Activated CD4-positive, alpha-beta memory T cell treated with anti-CD3 and anti-CD28 coated beads, Interleukin-2, amount 10 ng/mL, durations not matched to agents 7 days and 5 days (primary cell): ENCODE measurements at regions not wholly inside any gene's neighbourhood (a gene's known extent, or its start where the extent isn't known, plus 50 kb on each side); places are given as distances from the start of the nearest gene placed in this dataset.
"Not testable (repeated sequence)": the region's sequence is repeated elsewhere in the genome, so short reads cannot be mapped to it uniquely, and the experiment has no call there.

Experiments used
- CTCF ChIA-PET: fragments of 350-600 bp; sonication (Branson Sonifier 250); formaldehyde crosslinking; loops from one replicate; lab custom pipeline; 2021; ENCODE audit warnings: antibody characterized with exemption, inconsistent platforms; lab: Charles Lee
- POLR2A ChIA-PET: fragments of 350-600 bp; sonication (Branson Sonifier 250); formaldehyde crosslinking; loops from one replicate; lab custom pipeline; 2021; ENCODE audit warnings: antibody characterized with exemption; lab: Charles Lee
- DNase-seq: peaks from one replicate; pipeline ENCODE4 v3.0.0-alpha.2; 2020
- H3K27ac Mint-ChIP-seq: one replicate; pipeline ENCODE4 v1.8.0; 2021; ENCODE audit warnings: mild to moderate bottlenecking, mixed read lengths
- H3K27me3 Mint-ChIP-seq: one replicate; pipeline ENCODE4 v1.8.0; 2021; ENCODE audit warnings: mixed read lengths
- H3K36me3 Mint-ChIP-seq: one replicate; pipeline ENCODE4 v1.8.0; 2021; ENCODE audit warnings: low read depth, mixed read lengths
- H3K4me1 Mint-ChIP-seq: one replicate; pipeline ENCODE4 v1.8.0; 2021; ENCODE audit warnings: mixed read lengths
- H3K4me3 Mint-ChIP-seq: one replicate; pipeline ENCODE4 v1.8.0; 2021; ENCODE audit warnings: mild to moderate bottlenecking, mixed read lengths
- H3K9me3 Mint-ChIP-seq: one replicate; pipeline ENCODE4 v1.8.0; 2021; ENCODE audit warnings: mixed read lengths

DNA sequence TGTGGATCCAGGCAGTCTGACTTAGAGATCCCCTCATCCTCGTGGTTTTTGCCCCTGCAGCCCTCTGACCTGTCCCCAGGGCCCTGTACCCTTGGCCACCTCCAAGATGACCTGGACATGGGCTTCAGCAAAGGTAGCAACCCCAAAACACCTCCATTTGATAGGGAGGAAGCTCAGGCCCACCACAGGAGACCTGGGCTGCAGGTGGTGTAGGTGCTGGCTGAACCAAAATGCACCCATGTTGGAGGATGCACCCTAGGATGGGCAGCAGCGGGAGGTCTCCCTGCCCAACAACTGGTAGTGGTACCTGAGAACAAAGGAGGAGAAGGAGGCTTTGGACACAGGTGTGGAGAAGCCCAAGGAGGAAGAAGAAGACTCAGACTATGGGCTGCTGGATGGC is 188.7 kb downstream of the ZNF716 start:
- Mint-ChIP-seq H3K36me3 (no peaks in the 10 kb centered on the region), H3K4me1 (no peaks in the 10 kb centered on the region), H3K9me3 (peaks cover 3% of the 10 kb centered on the region), H3K27me3 (no peaks in the 10 kb centered on the region), H3K4me3 (no peak overlapping the region), H3K27ac (no peak overlapping the region)
- DNase-seq = no peak
- CTCF ChIA-PET = no interaction called here
- POLR2A ChIA-PET = no interaction called here

DNA sequence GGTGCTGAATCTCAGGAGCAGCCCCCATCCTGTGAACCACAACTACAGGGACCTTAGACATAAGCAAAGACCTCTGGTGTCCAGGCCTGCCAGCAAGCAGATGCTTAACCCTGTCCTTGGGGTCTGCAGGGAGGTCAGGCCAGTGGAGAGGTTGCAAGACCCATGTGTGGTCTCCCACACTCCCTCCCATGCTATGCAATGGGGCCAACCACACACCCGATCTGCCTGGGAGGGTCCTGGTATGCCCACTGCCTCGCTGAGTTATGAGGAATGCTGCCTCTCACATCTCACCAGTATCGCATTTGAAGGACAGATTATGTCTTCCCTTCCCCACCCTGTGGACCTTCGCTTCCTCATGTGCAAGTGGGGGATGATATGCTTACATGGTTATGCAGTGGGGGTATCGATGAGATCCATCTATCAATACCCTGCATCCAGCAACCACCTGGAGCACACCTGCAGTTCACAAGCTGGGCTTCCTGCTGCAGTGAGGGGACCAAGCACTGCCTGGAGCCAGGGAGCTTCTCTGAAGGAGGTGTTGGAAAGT is 191.6 kb downstream of the ZNF716 start:
- Mint-ChIP-seq H3K9me3 (peaks cover 7% of the 10 kb centered on the region), H3K27me3 (no peaks in the 10 kb centered on the region), H3K4me3 (no peak overlapping the region), H3K4me1 (no peaks in the 10 kb centered on the region), H3K36me3 (peaks cover 2% of the 10 kb centered on the region), H3K27ac (no peak overlapping the region)
- POLR2A ChIA-PET = no interaction called here
- DNase-seq = no peak
- CTCF ChIA-PET = no interaction called here

DNA sequence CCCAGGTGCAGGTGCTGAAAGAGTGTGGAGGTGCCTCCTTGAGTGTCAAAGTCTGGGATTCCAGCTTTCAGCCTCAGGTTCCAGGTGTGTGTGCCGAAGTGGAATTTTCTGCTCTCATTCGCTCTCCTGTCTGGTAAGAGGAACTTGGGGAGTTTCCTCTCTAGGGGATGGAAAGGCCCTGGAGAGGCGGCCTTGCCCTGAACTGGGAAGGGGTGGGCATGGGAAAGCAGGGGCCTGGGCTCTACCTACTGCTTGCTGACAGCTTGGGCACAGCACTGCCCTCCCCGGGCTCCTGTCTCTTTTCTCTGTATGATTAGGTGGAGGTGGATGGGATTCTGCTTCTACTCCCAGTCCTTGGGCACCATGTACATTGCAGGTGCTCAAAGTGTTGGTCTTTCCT is 192.8 kb downstream of the ZNF716 start:
- Mint-ChIP-seq H3K27me3 (no peaks in the 10 kb centered on the region), H3K4me3 (no peak overlapping the region), H3K9me3 (peaks cover 8% of the 10 kb centered on the region), H3K36me3 (peaks cover 2% of the 10 kb centered on the region), H3K27ac (no peak overlapping the region), H3K4me1 (no peaks in the 10 kb centered on the region)
- POLR2A ChIA-PET = no interaction called here
- CTCF ChIA-PET = no interaction called here
- no peak for DNase-seq

DNA sequence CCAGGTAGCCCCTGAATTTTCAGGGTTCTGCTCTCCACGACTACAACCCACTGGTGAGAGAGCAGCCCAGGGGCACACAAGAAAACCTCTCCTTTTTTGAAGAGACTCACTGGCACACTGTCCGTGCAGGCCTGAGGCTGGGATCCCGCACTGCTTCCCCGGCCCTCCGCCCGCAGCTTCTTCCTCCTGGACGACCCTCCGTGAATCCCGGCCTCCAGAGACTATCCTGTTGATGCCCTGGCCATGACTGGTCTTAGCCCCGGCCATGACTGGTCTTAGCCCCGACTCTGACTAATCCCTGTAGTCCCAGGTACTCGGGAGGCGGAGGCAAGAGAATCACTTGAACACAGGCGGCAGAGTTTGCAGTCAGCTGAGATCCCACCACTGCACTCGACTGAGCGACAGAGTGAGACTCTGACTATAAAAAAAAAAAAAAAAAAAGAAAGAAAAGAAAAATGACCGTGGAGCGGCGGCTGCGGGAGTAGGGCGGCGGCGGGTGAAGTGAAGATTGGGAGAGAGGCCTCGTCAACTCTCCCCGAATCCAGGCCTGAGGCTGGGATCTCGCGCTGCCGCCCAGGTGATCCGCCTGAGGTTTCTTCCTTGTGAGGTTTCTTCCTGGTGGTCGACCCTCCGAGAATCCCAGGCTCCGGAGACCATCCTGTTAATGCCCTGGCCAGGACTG is 196.4 kb downstream of the ZNF716 start:
- Mint-ChIP-seq H3K4me3 (no peak overlapping the region), H3K27ac (no peak overlapping the region), H3K9me3 (peaks cover 32% of the 10 kb centered on the region), H3K27me3 (no peaks in the 10 kb centered on the region), H3K4me1 (no peaks in the 10 kb centered on the region), H3K36me3 (peaks cover 6% of the 10 kb centered on the region)
- POLR2A ChIA-PET = no interaction called here
- CTCF ChIA-PET = no interaction called here
- no peak for DNase-seq

DNA sequence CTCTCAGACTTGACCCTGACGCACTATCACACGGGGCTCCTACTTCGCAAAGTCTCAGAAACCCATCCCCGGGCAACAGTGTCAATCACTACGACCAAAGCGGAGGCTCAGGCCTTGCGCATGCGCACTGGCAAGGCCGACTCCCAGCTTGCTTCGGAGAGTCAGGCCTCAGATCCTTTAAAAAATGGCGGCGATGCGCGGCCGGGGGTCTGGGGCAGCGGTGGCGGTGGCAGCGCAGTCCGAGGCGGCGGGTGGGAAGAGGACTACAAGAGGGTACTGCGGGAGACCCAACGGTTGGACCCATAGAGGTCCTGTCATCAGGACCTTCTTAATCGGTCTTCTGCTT is 196.9 kb downstream of the ZNF716 start:
- ChIA-PET POLR2A (no interaction called here), CTCF (no interaction called here)
- Mint-ChIP-seq H3K27me3 (no peaks in the 10 kb centered on the region), H3K4me1 (no peaks in the 10 kb centered on the region), H3K9me3 (peaks cover 34% of the 10 kb centered on the region), H3K36me3 (peaks cover 6% of the 10 kb centered on the region), H3K27ac (no peak overlapping the region), H3K4me3 (no peak overlapping the region)
- DNase-seq = no peak

DNA sequence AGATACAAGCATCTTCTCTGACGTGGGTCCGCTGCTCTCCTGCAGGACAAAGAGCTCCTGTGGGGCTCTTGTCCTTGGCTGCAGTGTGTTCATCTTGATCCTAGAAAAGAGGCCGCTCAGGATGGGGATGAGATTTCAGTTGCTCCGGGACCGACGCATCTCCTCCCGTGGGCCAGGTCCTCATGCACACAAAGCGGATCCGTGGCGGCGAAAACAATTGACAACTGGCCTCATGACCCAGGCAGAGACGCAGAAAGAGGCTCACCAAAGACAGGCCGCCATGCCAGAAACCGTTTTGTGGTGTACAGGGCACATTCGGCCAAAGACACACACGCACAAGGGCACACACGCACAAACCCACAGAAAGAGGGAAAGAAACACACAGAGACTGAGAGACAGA is 200.4 kb downstream of the ZNF716 start:
- POLR2A ChIA-PET, DNase-seq, CTCF ChIA-PET, H3K27me3 Mint-ChIP-seq, H3K36me3 Mint-ChIP-seq, H3K4me3 Mint-ChIP-seq, H3K4me1 Mint-ChIP-seq, H3K27ac Mint-ChIP-seq: not testable (repeated sequence)
- peaks cover 53% of the 10 kb centered on the region for H3K9me3 Mint-ChIP-seq

DNA sequence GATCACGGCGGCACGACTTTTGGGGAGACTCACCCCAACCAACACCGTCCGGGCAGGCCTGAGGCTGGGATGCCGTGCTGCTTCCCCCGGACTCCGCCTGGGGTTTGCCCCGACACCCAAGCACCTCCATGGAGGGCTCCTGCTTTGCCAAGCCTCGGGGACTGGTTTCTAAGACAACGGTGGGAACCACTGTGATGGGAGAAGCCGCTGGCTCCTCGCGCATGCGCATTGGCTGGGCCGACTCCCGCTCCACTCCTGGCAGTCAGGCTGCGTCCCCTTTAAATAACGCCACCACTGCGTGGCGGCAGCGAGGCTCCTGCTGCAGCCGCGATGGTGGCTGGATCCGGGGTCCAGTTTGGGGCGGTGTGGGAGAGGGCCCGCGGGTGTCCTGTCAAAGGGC is 201.0 kb downstream of the ZNF716 start:
- Mint-ChIP-seq H3K36me3 (peaks cover 6% of the 10 kb centered on the region), H3K27me3 (no peaks in the 10 kb centered on the region)

DNA sequence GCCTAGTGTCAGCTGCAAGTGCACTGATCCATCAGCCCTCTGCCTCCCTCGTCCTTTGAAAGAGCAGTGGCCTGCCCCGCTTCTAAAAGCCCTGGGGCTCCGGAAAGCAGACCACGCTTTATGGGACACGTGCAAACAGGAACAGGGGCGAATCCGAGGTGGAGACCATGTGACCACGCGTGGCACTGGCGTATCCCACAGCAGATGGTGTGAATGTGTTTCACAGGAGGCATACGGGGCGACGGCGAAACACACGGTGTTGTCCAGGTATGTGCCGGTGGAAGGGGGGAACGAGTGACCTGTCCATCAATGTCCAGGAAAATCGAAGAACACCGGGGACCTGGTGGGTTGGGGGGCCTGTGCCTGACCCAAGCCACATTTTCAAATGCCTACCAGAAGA is 201.6 kb downstream of the ZNF716 start:
- H3K27ac Mint-ChIP-seq, H3K36me3 Mint-ChIP-seq, DNase-seq, H3K27me3 Mint-ChIP-seq, H3K4me3 Mint-ChIP-seq, POLR2A ChIA-PET, CTCF ChIA-PET, H3K4me1 Mint-ChIP-seq: not testable (repeated sequence)
- peaks cover 48% of the 10 kb centered on the region for H3K9me3 Mint-ChIP-seq

More for the DNA sequence above, 201.0 kb downstream of the ZNF716 start:
- Mint-ChIP-seq H3K27ac (no peak overlapping the region), H3K4me3 (no peak overlapping the region), H3K9me3 (peaks cover 51% of the 10 kb centered on the region), H3K4me1 (no peaks in the 10 kb centered on the region)
- POLR2A ChIA-PET = no interaction called here
- CTCF ChIA-PET = no interaction called here
- no peak for DNase-seq

DNA sequence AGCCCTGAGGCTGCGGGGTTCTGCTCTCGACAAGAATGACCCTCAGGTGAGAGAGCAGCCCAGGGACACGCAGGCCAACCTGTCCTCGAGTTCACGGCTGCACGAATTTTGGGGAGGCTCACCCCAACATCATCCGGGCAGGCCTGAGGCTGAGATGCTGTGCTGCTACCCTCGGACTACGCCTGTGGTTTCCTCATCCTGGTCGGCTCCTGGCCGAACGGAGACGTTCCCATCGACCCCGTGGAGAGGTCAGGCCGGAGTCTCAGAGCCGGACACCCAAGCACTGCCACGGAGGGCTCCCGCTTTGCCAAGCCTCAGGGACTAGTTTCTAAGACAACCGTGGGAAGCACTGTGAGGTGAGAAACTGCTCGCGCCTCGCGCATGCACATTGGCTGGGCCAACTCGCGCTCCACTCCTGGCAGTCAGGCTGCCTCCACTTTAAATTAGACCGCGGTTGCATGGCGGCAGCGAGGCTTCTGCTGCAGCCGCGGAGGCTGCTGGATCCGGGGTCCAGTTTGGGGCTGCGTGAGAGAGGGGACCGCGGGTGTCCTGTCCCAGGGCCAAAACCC is 203.4 kb downstream of the ZNF716 start:
- H3K27ac Mint-ChIP-seq = no peak overlapping the region
- H3K4me1 Mint-ChIP-seq = no peaks in the 10 kb centered on the region
- POLR2A ChIA-PET = no interaction called here
- H3K27me3 Mint-ChIP-seq = no peaks in the 10 kb centered on the region
- no peak overlapping the region for H3K4me3 Mint-ChIP-seq
- no peak for DNase-seq
- H3K36me3 Mint-ChIP-seq = peaks cover 6% of the 10 kb centered on the region
- peaks cover 41% of the 10 kb centered on the region for H3K9me3 Mint-ChIP-seq
- CTCF ChIA-PET = no interaction called here

DNA sequence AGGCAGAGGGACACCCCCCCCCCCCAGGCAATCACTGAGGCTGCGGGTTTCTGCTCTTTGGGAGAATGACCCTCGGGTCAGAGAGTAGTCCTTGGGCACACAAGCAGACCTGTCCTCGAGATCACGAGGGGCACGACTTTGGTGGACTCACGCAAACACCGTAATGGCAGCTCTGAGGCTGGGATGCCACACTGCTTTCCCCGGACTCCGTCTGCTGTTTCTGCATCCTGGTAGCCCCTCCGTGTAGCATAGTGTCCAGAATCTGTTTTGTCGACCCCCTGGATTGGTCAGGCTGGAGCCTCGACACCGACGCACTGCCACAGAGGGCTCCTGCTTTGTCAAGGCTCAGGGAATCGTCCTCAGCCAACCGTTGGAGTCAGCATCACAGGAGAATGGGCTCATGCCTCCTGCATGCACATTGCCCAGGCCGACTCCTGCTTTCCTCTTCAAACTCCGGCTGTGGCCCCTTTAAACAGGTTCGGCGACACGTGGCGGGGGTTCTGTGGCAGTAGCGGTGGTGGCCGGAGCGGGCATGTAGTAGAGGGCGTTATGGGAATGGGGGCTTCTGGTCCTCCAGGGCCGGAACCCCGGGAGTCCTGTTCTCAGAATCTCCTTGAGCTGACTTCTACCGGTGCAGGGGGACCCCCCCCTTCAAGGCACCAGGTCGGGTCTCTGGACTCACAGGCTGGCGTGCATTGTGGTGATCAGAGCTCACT is 205.3 kb downstream of the ZNF716 start:
- DNase-seq = not testable (repeated sequence)
- H3K9me3 Mint-ChIP-seq = peaks cover 42% of the 10 kb centered on the region

DNA sequence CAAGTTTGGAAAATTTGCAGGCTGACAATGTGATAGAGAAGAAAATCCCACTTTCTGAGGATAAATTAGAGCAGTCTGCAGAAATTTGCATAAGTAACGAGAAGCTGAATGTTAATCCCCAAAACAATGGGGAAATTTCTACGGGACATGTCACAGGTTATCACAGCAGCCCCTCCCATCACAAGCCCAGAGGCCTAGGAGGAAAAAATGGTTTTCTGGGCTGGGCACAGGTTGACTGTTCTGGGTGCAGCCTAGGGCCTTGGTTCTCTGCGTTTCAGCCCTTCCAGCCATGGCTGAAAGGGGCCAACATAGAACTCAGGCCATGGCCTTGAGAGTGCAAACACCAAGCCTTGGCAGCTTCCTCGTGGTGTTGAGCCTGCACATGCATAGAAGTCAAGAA is 209.2 kb downstream of the ZNF716 start:
- H3K27me3 Mint-ChIP-seq = not testable (repeated sequence)

More for the DNA sequence above, 205.3 kb downstream of the ZNF716 start:
- H3K27me3 Mint-ChIP-seq, H3K4me1 Mint-ChIP-seq, H3K4me3 Mint-ChIP-seq, H3K27ac Mint-ChIP-seq, POLR2A ChIA-PET, H3K36me3 Mint-ChIP-seq, CTCF ChIA-PET: not testable (repeated sequence)

DNA sequence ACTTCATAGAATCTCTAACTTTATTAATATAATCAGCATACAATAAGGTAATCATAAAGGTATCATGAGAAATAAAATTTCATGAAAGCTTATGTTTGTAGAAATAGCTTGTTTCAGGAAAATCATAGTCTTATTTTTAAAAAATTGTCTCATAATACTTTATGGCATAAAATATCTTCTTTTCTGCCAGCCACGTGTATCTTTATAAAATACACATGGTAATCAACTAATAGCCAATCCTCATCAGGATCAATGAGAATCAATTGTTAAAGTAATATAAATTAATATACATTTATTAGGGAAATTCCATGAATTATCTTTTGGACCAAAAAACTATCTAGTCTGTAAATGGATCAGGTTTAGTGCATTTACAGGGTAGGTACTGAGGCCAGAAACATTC is 227.0 kb downstream of the ZNF716 start:
- H3K4me1 Mint-ChIP-seq, DNase-seq, H3K27ac Mint-ChIP-seq, H3K27me3 Mint-ChIP-seq, POLR2A ChIA-PET, CTCF ChIA-PET, H3K4me3 Mint-ChIP-seq, H3K36me3 Mint-ChIP-seq: not testable (repeated sequence)
- peaks cover 22% of the 10 kb centered on the region for H3K9me3 Mint-ChIP-seq

More for the DNA sequence above, 209.2 kb downstream of the ZNF716 start:
- H3K27ac Mint-ChIP-seq, H3K4me1 Mint-ChIP-seq, H3K4me3 Mint-ChIP-seq, H3K36me3 Mint-ChIP-seq, DNase-seq, CTCF ChIA-PET, POLR2A ChIA-PET: not testable (repeated sequence)
- H3K9me3 Mint-ChIP-seq = peaks cover 22% of the 10 kb centered on the region

DNA sequence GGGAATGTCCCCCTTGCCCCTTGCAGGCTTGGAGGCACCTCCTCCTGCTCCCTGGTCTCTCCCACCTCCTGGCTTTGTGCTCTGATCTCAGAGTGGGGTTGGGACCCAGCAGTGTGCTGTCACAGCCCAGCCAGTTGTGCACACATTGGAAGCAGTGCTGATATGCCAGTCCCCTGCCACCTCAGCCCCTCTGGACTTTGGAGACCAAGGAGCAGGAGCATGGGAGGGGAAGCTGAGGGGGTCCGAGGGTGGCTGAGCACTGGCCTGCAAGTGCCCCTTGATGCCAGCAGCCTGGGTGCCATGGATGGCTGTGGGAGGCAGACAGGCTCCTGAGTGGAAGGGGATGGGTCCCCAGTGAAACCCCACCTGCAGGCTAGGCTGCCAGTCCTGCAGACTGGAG is 235.4 kb downstream of the ZNF716 start:
- Mint-ChIP-seq H3K4me3 (no peak overlapping the region), H3K4me1 (no peaks in the 10 kb centered on the region)

More for the DNA sequence above, 235.4 kb downstream of the ZNF716 start:
- Mint-ChIP-seq H3K27me3 (no peaks in the 10 kb centered on the region), H3K36me3 (no peaks in the 10 kb centered on the region), H3K27ac (no peak overlapping the region), H3K9me3 (peaks cover 4% of the 10 kb centered on the region)
- DNase-seq = no peak
- ChIA-PET POLR2A (no interaction called here), CTCF (no interaction called here)
